ENCODE measurements at regions not wholly inside any gene's neighbourhood (a gene's known extent, or its start where the extent isn't known, plus 50 kb on each side); places are given as distances from the start of the nearest gene placed in this dataset.

DNA sequence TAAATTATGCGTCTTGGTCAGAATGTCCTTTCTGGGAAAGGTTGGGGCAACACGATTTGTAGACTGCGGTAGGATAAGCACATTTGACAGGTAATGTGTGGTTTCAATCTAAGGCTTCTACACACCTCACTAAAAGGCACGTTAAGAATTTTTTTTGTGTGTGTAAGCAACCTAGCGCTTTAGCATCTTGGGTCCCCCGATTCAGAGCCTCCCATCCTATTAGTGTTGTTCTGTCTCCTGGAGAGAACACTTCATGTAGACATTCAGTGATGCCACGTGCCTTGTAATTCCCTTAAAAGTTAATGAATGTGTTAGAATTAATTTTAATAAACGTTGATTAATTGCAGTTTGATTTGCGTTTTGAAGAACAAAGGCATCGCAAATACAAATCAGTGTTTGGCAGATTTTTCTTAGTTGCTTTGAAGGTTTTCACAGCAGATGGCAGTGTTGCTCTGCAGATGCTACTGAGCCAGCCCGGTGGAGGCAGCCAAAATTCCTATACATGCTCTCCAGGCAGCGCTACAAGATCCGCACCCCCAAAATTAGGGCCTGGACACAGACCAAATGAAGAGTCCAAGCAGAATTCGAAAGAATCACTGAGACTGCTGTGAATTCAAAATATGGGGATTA is 63.5 kb downstream of the OTOL1 start:
- TF ChIP-seq, protein P1, sequence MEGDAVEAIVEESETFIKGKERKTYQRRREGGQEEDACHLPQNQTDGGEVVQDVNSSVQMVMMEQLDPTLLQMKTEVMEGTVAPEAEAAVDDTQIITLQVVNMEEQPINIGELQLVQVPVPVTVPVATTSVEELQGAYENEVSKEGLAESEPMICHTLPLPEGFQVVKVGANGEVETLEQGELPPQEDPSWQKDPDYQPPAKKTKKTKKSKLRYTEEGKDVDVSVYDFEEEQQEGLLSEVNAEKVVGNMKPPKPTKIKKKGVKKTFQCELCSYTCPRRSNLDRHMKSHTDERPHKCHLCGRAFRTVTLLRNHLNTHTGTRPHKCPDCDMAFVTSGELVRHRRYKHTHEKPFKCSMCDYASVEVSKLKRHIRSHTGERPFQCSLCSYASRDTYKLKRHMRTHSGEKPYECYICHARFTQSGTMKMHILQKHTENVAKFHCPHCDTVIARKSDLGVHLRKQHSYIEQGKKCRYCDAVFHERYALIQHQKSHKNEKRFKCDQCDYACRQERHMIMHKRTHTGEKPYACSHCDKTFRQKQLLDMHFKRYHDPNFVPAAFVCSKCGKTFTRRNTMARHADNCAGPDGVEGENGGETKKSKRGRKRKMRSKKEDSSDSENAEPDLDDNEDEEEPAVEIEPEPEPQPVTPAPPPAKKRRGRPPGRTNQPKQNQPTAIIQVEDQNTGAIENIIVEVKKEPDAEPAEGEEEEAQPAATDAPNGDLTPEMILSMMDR (IDR thresholded peaks at IDR 0.05): peak in 3 of 4 experiments; percentile 21 to 63 (median 36)
- TF ChIP-seq POLR2AphosphoS5 (IDR thresholded peaks at IDR 0.05): no peak
- TF ChIP-seq EP300 (IDR thresholded peaks at IDR 0.05): no peak
- no peak for TF ChIP-seq POLR2A (IDR thresholded peaks at IDR 0.05)

Data from gastroesophageal sphincter (tissue), 3 donors.